IMR-90 (cell line): ENCODE measurements at regions not wholly inside any gene's neighbourhood (a gene's known extent, or its start where the extent isn't known, plus 50 kb on each side); places are given as distances from the start of the nearest gene placed in this dataset.

Experiments
- ATAC-seq: fragments of 200-7000 bp; cut with Tn5 transposase; 2 replicates; pipeline ENCODE4 v1.9.1; 2020; ENCODE audit warnings: low read depth, mild to moderate bottlenecking, moderate library complexity
- BruUV-seq: library from RNA; stranded (reverse); fragments of 400-500 nt; replicated peaks from 2 replicates; lab custom pipeline; 2021; lab: Mats Ljungman, UMichigan
- CTCF ChIA-PET: fragments of 300-600 bp; formaldehyde crosslinking; extraction: SDS; loops from one replicate; lab custom pipeline; 2021; ENCODE audit warnings: antibody characterized with exemption; lab: Yijun Ruan, JAX
- POLR2A ChIA-PET: fragments of 300-600 bp; sonication (Branson Sonifier 250); formaldehyde crosslinking; loops from one replicate; lab custom pipeline; 2022; ENCODE audit warnings: antibody characterized with exemption; ENCODE audit not compliant: unreplicated experiment; lab: Charles Lee
- DNase-seq: peaks from one replicate; pipeline ENCODE4 v3.0.0; 2013
- H2AFZ ChIP-seq: replicated peaks from 2 replicates; pipeline ENCODE3; 2013; ENCODE audit warnings: low read length, mild to moderate bottlenecking; ENCODE audit not compliant: poor library complexity
- H2AK5ac ChIP-seq: 2 replicates; pipeline ENCODE4 v1.6.1; 2013; ENCODE audit warnings: low read depth, low read length, inconsistent platforms
- H2AK9ac ChIP-seq: replicated peaks from 2 replicates; pipeline ENCODE3; 2013; ENCODE audit warnings: mild to moderate bottlenecking, low read depth, low read length, moderate library complexity; ENCODE audit not compliant: poor library complexity
- H2BK120ac ChIP-seq: 2 replicates; pipeline ENCODE4 v1.6.1; 2013; ENCODE audit warnings: low read depth, low read length, inconsistent platforms
- H2BK15ac ChIP-seq: 3 replicates; pipeline ENCODE4 v1.6.1; 2013; ENCODE audit warnings: low read depth, low read length, inconsistent platforms
- H2BK20ac ChIP-seq: 2 replicates; pipeline ENCODE4 v1.6.1; 2013; ENCODE audit warnings: low read depth, mild to moderate bottlenecking, inconsistent platforms, low read length, moderate library complexity
- H2BK5ac ChIP-seq: 2 replicates; pipeline ENCODE4 v1.6.1; 2013; ENCODE audit warnings: mild to moderate bottlenecking, low read depth, low read length, inconsistent platforms; ENCODE audit not compliant: poor library complexity, severe bottlenecking
- H3K14ac ChIP-seq: replicated peaks from 2 replicates; pipeline ENCODE4 v1.6.1; 2013; ENCODE audit warnings: low read depth, low read length, inconsistent platforms
- H3K18ac ChIP-seq: 2 replicates; pipeline ENCODE4 v1.6.1; 2013; ENCODE audit warnings: low read depth, low read length, control low read depth
- H3K23ac ChIP-seq: 2 replicates; pipeline ENCODE4 v1.6.1; 2013; ENCODE audit warnings: low read depth, low read length, inconsistent platforms
- H3K27ac ChIP-seq: 2 replicates; pipeline ENCODE4 v1.5.1; 2013; ENCODE audit warnings: mild to moderate bottlenecking, control low read depth, low read length; ENCODE audit not compliant: insufficient read depth
- H3K27me3 ChIP-seq: 2 replicates; pipeline ENCODE4 v1.6.1; 2013; ENCODE audit warnings: low read length; ENCODE audit not compliant: control insufficient read depth, insufficient read depth
- H3K36me3 ChIP-seq: 2 replicates; pipeline ENCODE4 v1.6.1; 2013; ENCODE audit warnings: low read length, mixed read lengths; ENCODE audit not compliant: control insufficient read depth, insufficient read depth
- H3K4ac ChIP-seq: 2 replicates; pipeline ENCODE4 v1.6.1; 2013; ENCODE audit warnings: low read depth, low read length, inconsistent platforms
- H3K4me1 ChIP-seq: 2 replicates; pipeline ENCODE4 v1.6.1; 2013; ENCODE audit warnings: low read length, mixed read lengths; ENCODE audit not compliant: control insufficient read depth, insufficient read depth
- H3K4me2 ChIP-seq: 2 replicates; pipeline ENCODE4 v1.6.1; 2013; ENCODE audit warnings: low read depth, mild to moderate bottlenecking, control low read depth, low read length, moderate library complexity
- H3K4me3 ChIP-seq: 2 replicates; pipeline ENCODE4 v1.5.1; 2013; ENCODE audit warnings: low read depth, mild to moderate bottlenecking, control low read depth, low read length, moderate library complexity; ENCODE audit not compliant: insufficient read depth
- H3K56ac ChIP-seq: 2 replicates; pipeline ENCODE4 v1.6.1; 2013; ENCODE audit warnings: low read length, inconsistent platforms; ENCODE audit not compliant: insufficient read depth; ENCODE audit errors: extremely low read depth
- H3K79me1 ChIP-seq, 2 experiments: 2 replicates each; pipeline ENCODE4 v1.6.1; 2013; ENCODE audit warnings: low read length in 2 of 2, inconsistent platforms in 1 of 2, low read depth in 1 of 2
- H3K9ac ChIP-seq: 2 replicates; pipeline ENCODE4 v1.6.1; 2013; ENCODE audit warnings: low read depth, low read length, control low read depth
- H3K9me1 ChIP-seq: 2 replicates; pipeline ENCODE4 v1.6.1; 2013; ENCODE audit warnings: low read length, inconsistent platforms; ENCODE audit not compliant: insufficient read depth
- H3K9me3 ChIP-seq: 2 replicates; pipeline ENCODE4 v1.6.1; 2013; ENCODE audit warnings: low read length; ENCODE audit not compliant: control insufficient read depth, insufficient read depth
- H4K20me1 ChIP-seq: 2 replicates; pipeline ENCODE4 v1.6.1; 2013; ENCODE audit warnings: low read length, inconsistent platforms; ENCODE audit not compliant: insufficient read depth
- H4K5ac ChIP-seq: 2 replicates; pipeline ENCODE4 v1.6.1; 2013; ENCODE audit warnings: mild to moderate bottlenecking, low read depth, low read length, control low read depth
- H4K8ac ChIP-seq, 2 experiments: 2 replicates each; pipeline ENCODE4 v1.6.1; 2013; ENCODE audit warnings: low read depth in 2 of 2, low read length in 2 of 2, control low read depth in 1 of 2, inconsistent platforms in 1 of 2
- H4K91ac ChIP-seq: 2 replicates; pipeline ENCODE4 v1.6.1; 2013; ENCODE audit warnings: low read depth, low read length, inconsistent platforms; ENCODE audit not compliant: insufficient read depth
- RFX5 ChIP-seq: IDR thresholded peaks from 2 replicates; pipeline ENCODE4 v1.8.0; 2012; ENCODE audit warnings: low read depth, mild to moderate bottlenecking, low read length, moderate library complexity
- SMC3 ChIP-seq: fragments of 150-350 bp; IDR thresholded peaks from 2 replicates; pipeline ENCODE4 v1.6.1; 2016; ENCODE audit warnings: low read depth, mild to moderate bottlenecking, antibody characterized with exemption, low read length, moderate library complexity
- WGBS, 2 experiments: methylation state at CpG; one replicate each; pipeline versions ENCODE4 v1.1.5 to v1.1.7; 2013; ENCODE audit warnings: missing lambda C conversion rate in 2 of 2; ENCODE audit not compliant: insufficient read length in 1 of 2; ENCODE audit errors: extremely low coverage in 2 of 2; 5-methylcytosine and 5-hydroxymethylcytosine counted together
- dilution Hi-C: fragments of 300-500 bp; cut with HindIII; formaldehyde crosslinking; loops from one replicate; pipeline ENCODE4 v1.14.3; 2018; ENCODE audit warnings: low sequenced_read_pairs; ENCODE audit not compliant: unreplicated experiment
- in situ Hi-C: fragments of 300-500 bp; cut with MboI; formaldehyde crosslinking; loops from 3 replicates; pipeline ENCODE4 v1.14.3; 2019; ENCODE audit warnings: low sequenced_read_pairs, inconsistent platforms, mixed read lengths
- intact Hi-C: fragments of 100-400 bp; cut with micrococcal nuclease; formaldehyde crosslinking; loops from 2 replicates; pipeline ENCODE4 v1.10.0; 2022

DNA sequence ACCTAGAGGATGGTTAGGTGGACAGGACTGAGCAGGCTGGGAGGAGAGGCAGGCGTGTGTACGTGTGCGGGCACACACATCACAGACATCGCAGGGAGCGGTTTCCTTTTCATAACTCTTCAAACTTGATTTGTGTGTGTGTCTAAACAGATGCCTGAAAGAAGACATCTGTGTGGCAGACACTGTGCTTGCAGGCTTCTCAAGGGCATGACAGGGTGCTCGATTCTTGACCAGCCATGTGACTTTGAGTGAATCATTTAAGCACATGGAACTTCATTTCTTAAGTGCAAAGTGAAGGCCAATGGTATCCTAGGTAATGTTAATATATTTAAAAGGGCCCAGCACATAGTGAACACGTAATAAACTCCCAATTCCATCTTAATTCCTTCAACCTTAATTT lies 186.5 kb downstream of the SCP2D1 start:
- Histone ChIP-seq H3K56ac (no peak overlapping the region), H2BK5ac (no peak overlapping the region), H3K27me3 (no peaks in the 10 kb centered on the region), H4K5ac (no peak overlapping the region), H3K9me1 (no peaks in the 10 kb centered on the region), H2BK15ac (no peak overlapping the region), H3K23ac (no peak overlapping the region), H2AFZ (no peak overlapping the region), H2AK9ac (no peak overlapping the region), H2BK20ac (no peak overlapping the region), H3K4ac (no peak overlapping the region), H3K9me3 (peaks cover 7% of the 10 kb centered on the region; the same call in 1 of the 2 replicates), H3K14ac (no peak overlapping the region), H3K4me3 (no peak overlapping the region), H4K8ac (no peak overlapping the region), H3K9ac (no peak overlapping the region), H3K18ac (no peak overlapping the region), H2BK120ac (no peak overlapping the region), H3K4me1 (no peaks in the 10 kb centered on the region), H3K27ac (no peak overlapping the region), H3K79me1 (no peaks in the 10 kb centered on the region), H3K36me3 (no peaks in the 10 kb centered on the region), H4K20me1 (no peaks in the 10 kb centered on the region), H2AK5ac (no peak overlapping the region), H4K91ac (no peak overlapping the region), H3K4me2 (no peak overlapping the region)
- POLR2A ChIA-PET: no interaction called here
- dilution Hi-C loops: no loop called here
- TF ChIP-seq SMC3 (no peak), RFX5 (no peak)
- no TSS peak for BruUV-seq
- DNase-seq: no peak
- WGBS, 2 experiments: no CpG with 5 or more reads among the region's 7 CpGs
- in situ Hi-C loops: no loop called here
- no peak for ATAC-seq
- intact Hi-C loops: no loop called here
- CTCF ChIA-PET: no interaction called here
